ENCODE measurements at regions not wholly inside any gene's neighbourhood (a gene's known extent, or its start where the extent isn't known, plus 50 kb on each side); places are given as distances from the start of the nearest gene placed in this dataset.
A peak's percentile ranks its signal among the peaks of the same experiment; 100 is the strongest.
"Not testable (repeated sequence)": the region's sequence is repeated elsewhere in the genome, so short reads cannot be mapped to it uniquely, and the experiment has no call there.

DNA sequence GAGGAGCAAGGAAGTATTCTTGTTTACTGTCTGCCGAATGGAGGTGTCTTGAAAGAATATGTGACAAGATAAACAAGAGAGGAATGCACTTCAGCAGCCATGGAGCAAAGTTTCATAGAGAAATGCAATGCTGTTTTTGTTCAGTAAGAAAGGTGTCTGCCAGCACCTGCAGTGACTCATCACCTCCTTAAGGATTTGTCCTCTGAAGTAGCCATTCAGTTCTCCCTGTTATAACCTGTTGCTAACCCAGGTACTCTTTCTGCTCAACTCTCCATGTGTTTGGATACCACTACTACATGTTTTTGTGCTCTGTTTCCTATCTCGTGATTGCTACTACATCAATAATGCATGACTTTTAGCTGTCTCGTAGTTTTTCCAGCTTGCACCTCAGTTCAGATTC is 328.9 kb downstream of the CHL1 start:
- DNase-seq: no peak

DNA sequence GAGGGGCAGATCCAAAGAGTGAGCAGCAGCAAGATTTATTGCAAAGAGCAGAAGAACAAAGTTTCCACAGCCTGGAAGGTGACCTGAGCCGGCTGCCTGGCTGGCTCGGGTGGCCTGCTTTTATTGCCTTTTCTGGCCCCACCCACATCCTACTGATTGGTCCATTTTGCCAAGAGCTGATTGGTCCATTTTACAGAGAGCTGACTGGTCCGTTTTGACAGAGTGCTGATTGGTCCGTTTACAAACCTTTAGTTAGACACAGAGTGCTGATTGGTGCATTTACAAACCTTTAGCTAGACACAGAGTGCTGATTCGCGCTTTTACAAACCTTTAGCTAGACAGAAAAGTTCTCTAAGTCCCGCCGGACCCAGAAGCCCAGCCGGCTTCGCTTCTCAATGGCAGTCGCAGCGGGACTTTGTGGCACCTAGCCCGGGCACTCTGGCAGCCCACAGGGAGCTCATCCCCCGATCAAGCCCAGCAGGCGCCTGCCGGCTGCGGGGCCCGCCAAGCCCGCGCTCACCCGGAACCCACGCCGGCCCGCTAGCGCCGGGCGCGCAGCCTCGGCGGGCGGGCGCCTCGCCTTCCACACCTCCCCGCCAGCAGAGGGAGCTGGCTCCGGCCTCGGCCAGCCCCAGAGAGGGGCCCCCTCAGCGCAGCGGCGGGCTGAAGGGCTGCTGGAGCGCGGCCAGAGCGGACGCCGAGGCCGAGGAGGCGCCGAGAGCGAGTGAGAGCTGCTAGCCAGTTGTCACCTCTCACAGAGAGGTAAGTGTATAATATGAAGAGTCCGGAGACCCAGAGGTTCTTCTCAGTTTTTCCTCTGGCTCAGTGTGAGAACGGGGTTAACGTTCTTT is 339.2 kb downstream of the CHL1 start:
- no peak for DNase-seq

DNA sequence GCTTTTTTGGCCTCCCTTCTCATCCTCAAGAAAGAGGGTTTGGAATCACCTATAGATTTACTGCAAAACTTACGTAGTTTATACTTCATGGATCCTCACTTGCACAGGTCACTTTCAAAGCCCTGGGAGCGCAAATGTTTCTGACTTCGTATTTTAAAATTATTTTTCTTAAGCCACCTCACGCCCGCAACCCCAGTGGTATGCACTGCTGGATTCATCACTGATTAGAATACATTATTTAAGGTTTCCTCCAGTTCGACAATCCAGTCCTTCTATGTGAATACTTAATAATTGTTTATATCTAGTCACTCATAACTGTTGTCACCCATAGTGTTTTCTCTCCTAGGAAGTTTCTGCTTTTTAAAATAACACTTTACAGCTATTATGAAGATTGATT is 339.9 kb downstream of the CHL1 start:
- DNase-seq: no peak

DNA sequence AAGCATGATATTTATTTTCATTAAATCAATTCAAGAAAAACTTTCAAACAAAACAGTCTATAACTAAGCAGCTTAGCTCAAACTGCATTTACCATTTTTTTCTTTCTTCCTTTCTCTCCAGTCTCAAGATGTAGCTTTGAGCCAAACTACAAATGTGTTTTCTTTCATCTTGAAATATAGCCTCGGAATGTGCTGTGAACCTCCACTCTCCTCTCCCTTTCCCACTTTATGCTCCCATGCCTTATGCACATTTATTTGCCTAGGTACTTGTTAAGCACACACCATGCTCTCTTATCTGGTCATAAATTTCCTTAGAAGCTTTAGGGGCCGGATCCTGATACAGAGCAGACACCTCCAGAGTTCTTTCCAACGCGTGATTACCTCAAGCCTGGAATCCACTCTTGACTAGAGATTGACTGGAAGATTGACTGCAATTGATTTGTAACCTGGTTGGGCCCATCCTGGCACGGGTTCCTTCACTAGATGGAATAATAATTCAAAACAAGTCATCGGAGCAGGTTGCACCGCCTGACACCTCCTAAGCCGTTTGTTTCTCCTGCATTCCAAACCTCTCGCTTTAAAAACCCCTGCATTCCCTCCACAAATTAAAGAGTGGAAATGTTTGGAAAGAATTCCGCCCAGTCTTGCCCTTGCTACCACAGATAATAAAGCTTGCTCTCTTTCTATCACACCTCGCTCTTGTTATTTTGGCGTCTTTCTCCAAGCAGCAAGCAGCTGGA is 344.7 kb downstream of the CHL1 start:
- DNase-seq: no peak

DNA sequence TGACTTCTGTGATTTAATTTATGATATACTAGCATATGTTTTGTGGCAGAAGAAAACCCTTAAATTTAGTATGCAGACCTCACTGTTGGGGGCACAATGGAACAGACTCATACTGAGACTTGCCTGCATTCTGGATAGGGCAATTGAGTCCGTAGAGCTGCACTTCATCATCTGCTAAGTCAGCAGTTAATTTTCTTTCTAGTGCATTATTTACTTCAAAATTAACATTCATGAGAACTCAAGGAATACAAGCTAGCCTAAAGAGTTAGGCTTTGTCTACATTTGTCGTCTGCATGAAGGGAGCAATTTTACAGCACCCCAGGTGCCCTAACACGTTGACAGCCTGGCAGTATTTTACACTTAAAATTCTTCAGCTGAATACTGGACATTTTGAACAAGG is 345.5 kb downstream of the CHL1 start:
- no peak for DNase-seq

DNA sequence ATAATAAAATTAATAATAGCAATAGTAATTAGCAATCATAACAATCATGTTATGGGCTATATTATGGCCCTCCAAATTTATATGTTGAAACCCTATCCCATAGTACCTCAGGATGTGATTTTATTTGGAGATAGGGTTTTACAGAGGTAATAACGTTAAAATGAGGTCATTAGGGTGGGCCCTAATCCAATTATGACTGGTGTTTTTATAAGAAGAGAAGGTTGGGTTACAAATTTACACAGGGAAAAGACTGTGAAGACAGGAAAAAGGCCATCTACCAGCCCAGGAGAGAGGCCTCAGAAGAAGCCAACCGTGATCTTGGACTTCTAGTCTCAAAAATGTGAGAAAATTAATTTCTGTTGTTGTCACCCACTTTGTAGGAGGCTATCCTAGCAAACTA is 353.1 kb downstream of the CHL1 start:
- DNase-seq: no peak

DNA sequence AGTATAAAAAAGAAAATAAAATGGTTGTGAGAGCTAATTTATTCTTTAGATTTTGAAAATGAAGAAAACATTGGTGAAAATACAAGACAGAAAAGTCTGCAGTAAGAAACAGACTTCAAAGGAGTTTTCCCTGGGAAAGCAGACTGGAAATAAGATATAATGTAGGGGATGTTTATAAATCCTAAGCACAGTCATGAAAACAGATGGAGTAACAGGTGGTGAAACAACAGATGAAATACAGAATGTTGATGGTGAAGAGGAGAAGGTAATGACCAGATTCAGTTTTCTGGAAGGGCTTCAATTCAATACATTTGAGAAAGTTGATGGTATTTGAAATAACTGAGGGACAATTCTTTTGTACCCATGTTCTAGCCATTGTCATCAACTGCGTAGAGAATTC is 353.9 kb downstream of the CHL1 start:
- no peak for DNase-seq

DNA sequence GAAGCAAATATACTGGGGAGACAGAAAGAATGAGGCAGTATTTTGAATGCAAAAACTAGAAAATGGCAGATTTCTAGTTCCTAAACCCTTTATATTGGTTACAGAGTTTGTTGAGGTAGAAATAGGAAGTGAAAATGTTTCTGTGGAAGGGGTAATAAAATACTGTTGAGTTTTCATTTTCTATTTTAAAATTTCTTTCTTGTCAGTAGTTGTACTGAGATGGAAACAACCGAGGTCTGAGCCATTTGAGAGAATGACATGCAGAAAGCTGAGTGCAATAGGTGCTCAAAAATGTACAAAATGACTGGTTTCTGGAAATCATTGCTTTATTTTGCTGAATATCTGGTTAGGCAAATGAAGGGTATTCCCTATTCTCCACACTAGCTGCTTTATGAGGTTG is 361.4 kb downstream of the CHL1 start:
- DNase-seq: no peak

DNA sequence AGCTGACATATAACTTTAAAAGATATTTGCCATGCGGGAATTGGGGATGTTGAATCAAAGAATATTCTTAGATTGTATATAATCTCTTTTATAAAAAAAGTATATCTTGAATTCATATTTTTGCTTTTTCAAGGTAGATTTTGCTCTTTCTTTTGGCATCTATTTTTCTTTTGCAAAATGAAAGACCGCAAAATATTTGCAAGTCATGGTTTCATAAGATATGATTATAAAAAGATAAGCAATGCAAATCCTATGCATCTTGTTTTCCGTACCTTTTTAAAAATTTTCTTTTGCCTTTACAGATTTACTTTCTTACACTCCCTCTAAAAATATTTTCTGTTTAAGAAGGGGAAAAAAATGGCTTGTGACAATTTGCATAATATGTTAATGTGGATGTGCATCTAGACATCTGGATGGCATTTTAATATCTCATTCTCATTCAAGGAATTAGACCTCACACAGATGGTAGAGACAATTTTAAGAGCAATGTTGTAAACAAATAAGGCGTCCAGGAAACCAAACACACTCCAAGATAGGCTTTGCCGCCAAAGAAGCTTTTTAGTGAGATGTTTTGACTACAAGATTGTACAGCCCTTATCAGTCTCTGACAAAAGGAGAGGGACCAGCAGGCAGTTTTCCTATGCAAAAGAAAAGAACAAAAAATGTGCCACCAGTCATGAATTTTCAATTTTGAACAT is 371.1 kb downstream of the CHL1 start:
- DNase-seq: no peak

DNA sequence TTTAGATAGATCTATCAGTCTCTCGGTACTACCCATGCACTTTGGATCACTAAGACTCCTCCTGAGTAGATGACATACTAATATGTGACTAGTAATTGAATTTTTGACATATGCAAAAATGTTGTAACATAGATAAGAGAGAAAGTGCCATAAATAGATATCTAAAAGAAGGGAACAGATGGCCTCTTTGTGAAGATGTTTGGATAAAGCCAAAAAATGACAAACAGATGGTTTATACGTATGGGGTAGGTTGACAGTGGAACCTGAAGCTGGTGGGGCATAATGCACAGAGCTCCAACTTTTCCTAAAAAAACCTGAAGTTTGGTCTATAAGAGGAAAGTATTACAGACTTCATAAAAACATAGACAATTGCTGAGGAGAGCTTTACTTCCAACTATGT is 383.0 kb downstream of the CHL1 start:
- not testable (repeated sequence) for DNase-seq

DNA sequence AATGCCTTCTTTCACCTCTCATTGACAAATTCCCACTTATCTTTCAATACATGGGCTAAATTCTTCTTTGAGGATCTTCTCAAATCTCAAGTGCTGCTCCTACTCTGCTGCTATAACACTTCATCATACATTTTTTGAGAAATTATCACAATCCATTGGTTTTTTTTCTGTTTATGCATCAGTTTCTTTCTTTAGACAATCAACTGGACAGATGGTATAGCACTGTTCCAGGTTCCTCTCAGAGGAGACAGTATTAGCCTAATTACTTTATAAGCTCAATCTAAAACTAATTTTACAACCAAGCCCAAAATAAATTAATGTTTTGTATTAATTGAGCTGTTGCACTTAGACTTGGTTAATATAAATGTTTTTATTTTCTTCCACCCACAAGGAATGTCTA is 392.5 kb downstream of the CHL1 start:
- not testable (repeated sequence) for DNase-seq

DNA sequence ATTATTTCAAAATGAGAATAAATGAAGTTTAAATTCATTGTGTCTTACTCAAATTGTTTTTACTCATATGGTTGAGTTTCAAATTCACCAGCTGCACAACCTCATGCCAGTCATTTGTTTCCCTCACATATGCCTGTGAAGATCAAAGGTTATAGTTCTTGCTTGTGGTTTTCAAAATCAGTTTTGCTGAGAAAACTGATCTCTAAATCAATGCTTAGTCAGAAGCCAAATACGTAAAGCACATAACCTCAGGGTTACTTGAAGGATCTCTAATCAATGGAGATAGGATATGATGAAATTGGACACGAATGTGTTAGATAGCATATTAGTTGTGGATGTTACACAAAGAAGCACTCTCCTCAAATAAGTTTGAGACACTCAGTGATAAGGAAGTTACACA is 400.7 kb downstream of the CHL1 start:
- DNase-seq: not testable (repeated sequence)

DNA sequence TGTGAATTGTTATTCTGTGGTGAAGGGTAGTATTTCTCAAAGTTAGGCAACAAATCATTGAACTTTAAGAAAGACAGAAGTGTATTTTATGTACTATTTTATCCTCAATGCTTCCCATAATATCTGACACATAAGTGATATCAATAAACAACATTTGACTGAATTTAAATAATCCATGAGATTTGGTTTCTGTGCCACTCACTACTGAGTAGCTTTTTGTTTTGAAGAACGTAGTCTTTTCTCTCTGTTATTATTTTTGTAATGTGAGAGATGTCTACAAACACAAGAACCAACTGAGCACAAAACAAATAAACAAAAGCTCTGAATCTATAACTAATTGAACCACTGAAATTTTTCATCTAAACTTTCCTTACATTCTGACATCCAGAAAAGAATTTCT is 401.2 kb downstream of the CHL1 start:
- DNase-seq: not testable (repeated sequence)

DNA sequence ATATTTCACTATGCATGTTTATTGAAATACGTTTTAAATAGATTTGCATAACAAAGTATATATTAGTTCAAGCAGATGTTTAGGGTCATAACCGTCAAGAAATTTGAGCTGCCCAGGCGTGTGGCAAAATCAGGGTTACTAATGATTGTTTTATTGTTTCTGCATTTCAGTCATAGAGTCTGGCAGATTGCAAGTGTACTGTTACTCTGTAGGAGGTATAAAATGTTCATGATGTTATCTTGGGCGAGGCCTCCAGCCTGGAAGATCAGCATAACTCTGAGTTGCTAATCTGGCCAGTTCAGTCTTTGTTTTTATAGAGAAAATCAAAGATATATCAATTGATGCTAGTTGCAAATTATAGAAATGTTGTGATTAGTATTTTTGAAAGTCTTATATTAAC is 410.9 kb downstream of the CHL1 start:
- not testable (repeated sequence) for DNase-seq

DNA sequence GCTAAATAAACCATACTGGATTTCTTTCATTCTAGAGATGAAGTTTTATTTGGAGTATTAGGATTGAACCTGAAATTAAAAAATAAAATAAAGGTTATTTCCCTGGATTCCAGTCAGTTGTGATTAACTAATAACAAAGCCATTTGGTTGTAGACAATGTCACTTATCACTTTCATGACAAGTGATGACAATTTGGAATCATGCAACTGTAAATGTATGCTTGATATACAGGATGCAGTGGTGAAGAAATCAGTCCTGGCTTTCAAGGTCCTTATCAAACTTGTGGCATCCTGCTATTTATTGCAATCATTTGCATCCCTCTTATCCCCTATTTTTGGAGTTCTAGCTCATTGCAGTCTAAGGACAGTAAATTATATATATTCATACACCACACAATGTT is 425.2 kb downstream of the CHL1 start:
- DNase-seq: no peak

DNA sequence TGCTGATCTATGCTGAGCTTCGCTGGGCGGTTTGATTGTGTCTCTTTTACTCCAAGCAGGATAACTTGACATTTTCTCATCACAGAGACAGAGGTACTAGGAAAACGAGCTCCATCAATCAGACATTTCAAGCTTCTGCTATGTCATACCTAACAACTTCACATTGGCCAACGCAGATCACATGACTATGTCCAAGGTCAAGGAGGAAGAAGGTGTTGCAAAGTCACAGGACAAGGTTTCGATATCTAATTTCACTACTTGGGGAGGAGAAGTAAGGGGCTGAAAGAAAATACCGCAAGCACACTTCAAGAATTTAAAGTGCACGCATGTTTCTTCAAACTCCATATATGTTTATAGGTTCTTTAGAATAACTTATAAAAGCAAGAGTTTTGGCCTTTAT is 425.8 kb downstream of the CHL1 start:
- DNase-seq: no peak

DNA sequence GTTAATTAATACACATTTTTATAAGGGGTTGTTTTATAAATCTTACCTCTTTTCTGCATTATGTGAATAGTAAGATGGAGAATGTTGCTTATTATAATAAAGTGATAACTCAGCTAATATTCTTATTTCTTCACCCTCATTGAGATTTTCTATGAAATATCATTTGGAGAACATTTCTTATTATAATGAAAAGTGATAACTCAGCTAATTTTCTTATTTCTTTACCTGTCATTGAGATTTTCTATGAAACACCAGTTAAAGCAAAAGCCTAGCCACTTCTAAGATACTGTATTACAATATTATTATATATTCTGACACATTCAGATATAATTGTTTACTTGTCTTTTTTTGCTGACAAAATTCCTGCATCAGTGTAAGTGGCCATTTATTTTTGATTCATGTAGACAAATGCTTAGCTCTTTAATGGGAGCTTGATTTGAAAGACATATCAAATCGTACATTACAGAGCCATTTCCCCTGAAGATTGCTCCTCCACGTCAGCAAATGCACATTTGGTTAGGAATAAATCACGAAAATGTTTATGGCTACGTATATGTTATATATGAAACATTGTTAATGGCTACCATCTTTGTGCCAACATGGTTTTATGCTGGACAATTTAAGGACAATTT is 427.5 kb downstream of the CHL1 start:
- no peak for DNase-seq

DNA sequence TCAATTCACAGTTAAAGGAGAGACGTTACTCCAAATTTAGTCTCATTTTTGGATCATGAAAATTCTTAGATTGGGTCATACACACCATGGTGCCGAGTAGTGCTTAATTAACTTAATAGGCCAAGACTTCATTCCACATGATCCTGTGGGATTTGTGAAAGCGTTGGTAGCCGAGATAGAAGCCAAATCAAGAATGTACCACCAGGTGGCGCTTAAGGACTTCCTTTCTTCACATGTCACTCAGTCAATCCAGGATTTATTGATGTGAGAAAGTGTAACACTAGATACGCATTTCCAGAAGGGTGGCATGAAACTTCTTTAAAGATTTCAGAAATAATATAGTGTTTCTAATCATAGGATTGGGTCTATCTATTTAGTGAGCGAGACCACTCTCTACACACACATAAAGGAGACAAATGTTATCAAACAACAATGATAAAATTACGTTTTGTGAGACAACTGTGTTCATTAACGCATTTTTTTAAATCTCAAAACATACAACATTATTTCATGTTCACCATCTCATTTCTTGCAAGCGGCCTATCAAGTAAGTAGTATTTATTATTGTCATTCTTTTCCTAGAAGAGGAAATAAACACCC is 436.1 kb downstream of the CHL1 start:
- peak; percentile 55 for DNase-seq

DNA sequence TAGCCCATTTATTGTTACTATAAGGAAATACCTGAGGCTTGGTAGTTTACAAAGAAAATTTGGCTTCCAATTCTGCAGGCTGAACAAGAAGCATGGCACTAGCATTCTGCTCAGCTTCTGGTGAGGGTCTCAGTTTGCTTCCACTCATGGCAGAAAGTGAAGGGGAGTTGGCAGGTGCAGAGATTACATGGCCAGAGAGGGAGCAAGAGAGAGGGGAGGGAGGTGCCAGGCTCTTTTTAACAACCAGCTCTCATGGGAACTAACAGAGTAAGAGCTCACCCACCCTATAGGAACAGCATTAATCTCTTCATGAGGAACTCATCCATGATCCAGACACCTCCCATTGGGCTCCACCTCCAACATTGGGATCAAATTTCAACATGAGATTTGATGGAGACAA is 437.9 kb downstream of the CHL1 start:
- DNase-seq: no peak

DNA sequence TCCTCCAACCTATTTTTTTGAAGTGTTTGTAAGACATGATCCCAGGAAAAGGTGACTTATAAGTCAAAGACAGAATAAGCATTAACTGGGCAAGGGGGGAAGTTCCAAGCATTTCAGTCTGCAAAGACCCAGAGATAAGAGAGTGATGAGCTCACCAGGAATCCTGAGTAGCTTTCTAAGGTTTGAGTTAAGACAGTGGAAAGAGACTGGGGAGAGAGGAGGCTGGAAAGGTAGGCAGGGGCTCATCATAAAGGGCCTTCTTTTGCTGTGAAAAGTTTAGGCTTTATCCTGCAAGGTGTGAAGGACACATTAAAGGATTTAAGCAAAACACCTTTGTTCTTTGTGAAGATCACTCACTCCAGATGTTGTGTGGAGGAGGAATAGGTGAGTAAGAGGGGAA is 438.8 kb downstream of the CHL1 start:
- DNase-seq: no peak

DNA sequence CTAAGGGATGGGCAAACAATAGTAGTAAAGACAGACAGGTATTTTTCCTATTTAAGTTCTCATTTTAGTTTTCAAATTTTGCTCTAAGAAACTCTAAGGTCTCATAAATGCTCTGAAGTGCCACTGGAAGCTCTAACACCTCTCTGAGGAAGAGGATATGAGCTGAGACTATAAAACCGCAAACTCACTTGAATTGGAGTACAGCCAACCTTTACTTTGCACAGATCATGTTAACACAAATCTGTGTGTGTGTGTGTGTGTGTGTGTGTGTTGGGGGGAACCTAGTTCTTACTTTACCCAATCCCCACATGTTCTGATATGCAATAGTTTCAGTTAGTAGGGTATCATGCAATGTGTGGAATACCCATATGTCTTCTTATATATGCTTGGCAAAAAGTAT is 446.8 kb downstream of the CHL1 start:
- no peak for DNase-seq

DNA sequence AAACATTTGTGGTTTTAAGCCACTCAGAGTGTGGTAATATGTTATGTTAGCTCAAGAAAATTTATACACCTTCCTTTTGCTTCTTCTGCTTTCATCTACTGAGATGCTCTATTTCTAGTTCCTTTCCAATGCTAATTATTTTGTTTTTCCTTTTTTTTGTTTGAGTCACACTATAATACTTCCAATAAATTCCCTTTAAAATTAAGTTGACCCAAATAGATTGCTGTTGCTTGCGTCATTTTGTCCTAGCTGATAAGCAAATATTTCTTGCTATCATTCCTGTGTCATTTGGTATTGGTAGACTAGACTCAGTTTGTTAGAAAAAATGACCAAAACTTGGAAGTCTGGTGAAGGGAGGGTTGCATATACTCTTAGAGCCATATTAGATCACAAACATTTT is 437.0 kb upstream of the CNTN6 start:
- no peak for DNase-seq

DNA sequence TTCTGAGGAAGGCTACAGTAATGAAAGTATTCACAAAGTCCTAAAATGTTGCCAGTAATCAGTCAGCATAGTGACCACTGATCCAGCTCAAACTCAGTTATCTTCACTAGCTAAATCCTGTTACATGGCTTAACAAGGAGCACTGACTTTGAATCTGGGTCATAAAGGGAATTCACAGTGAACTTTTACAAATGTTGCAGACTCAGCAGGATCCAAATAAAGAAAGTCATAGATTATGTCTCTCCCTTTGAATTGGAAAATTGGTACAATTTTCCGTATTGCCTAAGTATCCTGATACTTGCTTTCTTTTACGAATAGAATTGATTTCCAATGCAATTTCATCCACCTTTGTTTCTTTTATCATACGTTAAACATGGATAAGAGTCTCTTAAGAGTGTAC is 431.5 kb upstream of the CNTN6 start:
- DNase-seq: no peak

All from activated CD4-positive, alpha-beta T cell treated with anti-CD3 and anti-CD28 coated beads for 48 hours (primary cell).